H1 (cell line): ENCODE measurements at regions not wholly inside any gene's neighbourhood (a gene's known extent, or its start where the extent isn't known, plus 50 kb on each side); places are given as distances from the start of the nearest gene placed in this dataset.
A peak's percentile ranks its signal among the peaks of the same experiment; 100 is the strongest.

Experiments used
- CTCF ChIA-PET: fragments of 300-600 bp; sonication (Branson Sonifier 250); formaldehyde crosslinking; loops from one replicate; lab custom pipeline; 2021; ENCODE audit not compliant: partially characterized antibody; lab: Charles Lee
- POLR2A ChIA-PET: fragments of 300-600 bp; sonication (Branson Sonifier 250); formaldehyde crosslinking; loops from one replicate; lab custom pipeline; 2021; ENCODE audit warnings: inconsistent platforms; ENCODE audit not compliant: partially characterized antibody; lab: Charles Lee
- DNase-seq, 2 experiments: peaks; one replicate each; pipeline versions ENCODE4 v3.0.0 to v3.0.0-alpha.2; 2010 to 2022; ENCODE audit warnings: low spot score in 2 of 2, low read depth in 1 of 2, mixed read lengths in 1 of 2
- FAIRE-seq: peaks from 2 replicates; lab custom pipeline; 2011; peaks lifted over from hg19 to GRCh38; lab: Jason Lieb, UNC
- H2AFZ ChIP-seq: 2 replicates; pipeline ENCODE4 v1.8.1; 2012; ENCODE audit warnings: low read length, inconsistent platforms
- H2AK5ac ChIP-seq: 2 replicates; pipeline ENCODE4 v1.6.1; 2013; ENCODE audit warnings: low read depth, low read length
- H2BK120ac ChIP-seq: replicated peaks from 2 replicates; pipeline ENCODE3; 2013; ENCODE audit warnings: low read depth, low read length, inconsistent platforms
- H2BK12ac ChIP-seq: 2 replicates; pipeline ENCODE4 v1.6.1; 2013; ENCODE audit warnings: low read depth, low read length
- H2BK15ac ChIP-seq: 2 replicates; pipeline ENCODE4 v1.6.1; 2013; ENCODE audit warnings: low read length
- H2BK20ac ChIP-seq: 2 replicates; pipeline ENCODE4 v1.6.1; 2013; ENCODE audit warnings: low read length
- H2BK5ac ChIP-seq: 2 replicates; pipeline ENCODE4 v1.6.1; 2013; ENCODE audit warnings: low read depth, low read length
- H3K14ac ChIP-seq: 2 replicates; pipeline ENCODE4 v1.6.1; 2013; ENCODE audit warnings: inconsistent platforms; ENCODE audit not compliant: insufficient read length
- H3K18ac ChIP-seq: 2 replicates; pipeline ENCODE4 v1.6.1; 2013; ENCODE audit warnings: low read length; ENCODE audit errors: extremely low read depth
- H3K23ac ChIP-seq: 2 replicates; pipeline ENCODE4 v1.6.1; 2013; ENCODE audit warnings: inconsistent platforms; ENCODE audit not compliant: insufficient read length
- H3K23me2 ChIP-seq: 2 replicates; pipeline ENCODE4 v1.6.1; 2013; ENCODE audit warnings: low read depth, low read length
- H3K27ac ChIP-seq: 2 replicates; pipeline ENCODE4 v1.6.1; 2011; ENCODE audit warnings: low read depth, low read length, inconsistent platforms
- H3K27me3 ChIP-seq, 4 experiments: replicated peaks in 1 of 4; 1 replicate in 1 of 4; 2 replicates in 3 of 4; pipeline versions ENCODE4 v1.6.1 to v1.8.1; 2011 to 2013; ENCODE audit warnings: low read length in 3 of 4, mild to moderate bottlenecking in 3 of 4, inconsistent platforms in 2 of 4, mixed read lengths in 2 of 4, moderate library complexity in 1 of 4; ENCODE audit not compliant: control insufficient read depth in 3 of 4, insufficient read depth in 3 of 4; ENCODE audit errors: extremely low read depth in 1 of 4
- H3K36me3 ChIP-seq, 4 experiments: 2 replicates each; pipeline versions ENCODE4 v1.6.1 to v1.8.1; 2011 to 2013; ENCODE audit warnings: mild to moderate bottlenecking in 4 of 4, low read length in 3 of 4, moderate library complexity in 2 of 4, control low read depth in 1 of 4, inconsistent platforms in 1 of 4; ENCODE audit not compliant: insufficient read depth in 4 of 4, control insufficient read depth in 2 of 4
- H3K4ac ChIP-seq: replicated peaks from 2 replicates; pipeline ENCODE3; 2013; ENCODE audit warnings: low read length, low read depth, mixed read lengths, inconsistent platforms; ENCODE audit not compliant: insufficient read length
- H3K4me1 ChIP-seq, 4 experiments: replicated peaks in 1 of 4; 1 replicate in 1 of 4; 2 replicates in 3 of 4; pipeline versions ENCODE4 v1.6.1 to v1.8.1; 2011 to 2013; ENCODE audit warnings: low read length in 3 of 4, inconsistent platforms in 2 of 4, mixed read lengths in 1 of 4; ENCODE audit not compliant: insufficient read depth in 4 of 4, control insufficient read depth in 3 of 4
- H3K4me2 ChIP-seq, 2 experiments: 2 replicates each; pipeline versions ENCODE4 v1.6.1 to v1.8.1; 2011 to 2013; ENCODE audit warnings: low read depth in 2 of 2, low read length in 2 of 2, control low read depth in 1 of 2, inconsistent platforms in 1 of 2, mild to moderate bottlenecking in 1 of 2; ENCODE audit not compliant: insufficient read depth in 1 of 2
- H3K4me3 ChIP-seq, 4 experiments: fragments of 200-600, 300-600 bp in 1 of 4; sonication (generic), shearing (Covaris generic), sonication (Bioruptor Twin) in 1 of 4; 2 replicates each; pipeline versions ENCODE4 v1.5.1 to v1.8.1; 2011 to 2016; ENCODE audit warnings: low read length in 4 of 4, low read depth in 3 of 4, control low read depth in 2 of 4, inconsistent platforms in 2 of 4, mild to moderate bottlenecking in 2 of 4, mixed read lengths in 1 of 4, moderate library complexity in 1 of 4; ENCODE audit not compliant: insufficient read depth in 2 of 4; ENCODE audit errors: extremely low read depth in 1 of 4
- H3K56ac ChIP-seq: replicated peaks from 2 replicates; pipeline ENCODE3; 2013; ENCODE audit warnings: low read depth, mild to moderate bottlenecking, mixed read lengths, low read length, inconsistent platforms; ENCODE audit not compliant: insufficient read length
- H3K79me1 ChIP-seq: 2 replicates; pipeline ENCODE4 v1.6.1; 2013; ENCODE audit warnings: low read depth, low read length, control low read depth
- H3K79me2 ChIP-seq, 2 experiments: 2 replicates each; pipeline versions ENCODE4 v1.6.1 to v1.8.1; 2012 to 2013; ENCODE audit warnings: low read length in 2 of 2, mild to moderate bottlenecking in 2 of 2, inconsistent platforms in 1 of 2; ENCODE audit not compliant: insufficient read depth in 2 of 2, control insufficient read depth in 1 of 2
- H3K9ac ChIP-seq, 4 experiments: replicated peaks in 1 of 4; 1 replicate in 1 of 4; 2 replicates in 3 of 4; pipeline versions ENCODE4 v1.6.1 to v1.8.1; 2011 to 2013; ENCODE audit warnings: low read depth in 3 of 4, low read length in 3 of 4, control low read depth in 2 of 4, mild to moderate bottlenecking in 2 of 4, moderate library complexity in 2 of 4, inconsistent platforms in 1 of 4; ENCODE audit errors: extremely low read depth in 1 of 4
- H3K9me3 ChIP-seq, 2 experiments: 2 replicates each; pipeline versions ENCODE4 v1.6.1 to v1.8.1; 2012 to 2013; ENCODE audit warnings: mild to moderate bottlenecking in 2 of 2, moderate library complexity in 2 of 2, control low read depth in 1 of 2, inconsistent platforms in 1 of 2, low read depth in 1 of 2, low read length in 1 of 2, mixed read lengths in 1 of 2; ENCODE audit not compliant: insufficient read depth in 2 of 2
- H4K20me1 ChIP-seq, 2 experiments: replicated peaks in 1 of 2; 2 replicates each; pipeline versions ENCODE3 to v1.8.1; 2011 to 2013; ENCODE audit warnings: inconsistent platforms in 2 of 2, low read length in 2 of 2, mild to moderate bottlenecking in 1 of 2; ENCODE audit not compliant: insufficient read depth in 2 of 2, control insufficient read depth in 1 of 2
- H4K5ac ChIP-seq: 2 replicates; pipeline ENCODE4 v1.6.1; 2013; ENCODE audit warnings: low read length, low read depth, mixed read lengths, inconsistent platforms; ENCODE audit not compliant: insufficient read length
- H4K8ac ChIP-seq: 2 replicates; pipeline ENCODE4 v1.8.0; 2013; ENCODE audit warnings: mild to moderate bottlenecking, moderate library complexity, low read length, inconsistent platforms; ENCODE audit not compliant: insufficient read depth; ENCODE audit errors: extremely low read depth
- H4K91ac ChIP-seq: replicated peaks from 2 replicates; pipeline ENCODE3; 2013; ENCODE audit warnings: low read length, mixed read lengths, inconsistent platforms; ENCODE audit not compliant: insufficient read length
- SIN3A ChIP-seq, 2 experiments: IDR thresholded peaks in 1 of 2; conservative IDR thresholded peaks in 1 of 2; 2 replicates each; pipeline ENCODE4 v1.6.1; 2011 to 2012; ENCODE audit warnings: low read length in 2 of 2, improper control_type of control experiment in 1 of 2, low read depth in 1 of 2, mild to moderate bottlenecking in 1 of 2
- TCF12 ChIP-seq: IDR thresholded peaks from 2 replicates; pipeline ENCODE4 v1.6.1; 2011; ENCODE audit warnings: low read depth, mild to moderate bottlenecking, low read length
- WGBS, 2 experiments: shearing (Covaris generic) in 1 of 2; methylation state at CpG; one replicate each; pipeline versions ENCODE4 v1.1.6 to v1.1.7; 2013 to 2015; ENCODE audit warnings: low lambda C conversion rate in 2 of 2, mixed read lengths in 2 of 2, inconsistent platforms in 1 of 2, low coverage in 1 of 2, missing lambda C conversion rate in 1 of 2; ENCODE audit not compliant: insufficient replicate concordance in 2 of 2, insufficient coverage in 1 of 2, insufficient read length in 1 of 2; ENCODE audit errors: extremely low coverage in 1 of 2, missing lambda C conversion rate in 1 of 2; 5-methylcytosine and 5-hydroxymethylcytosine counted together

DNA sequence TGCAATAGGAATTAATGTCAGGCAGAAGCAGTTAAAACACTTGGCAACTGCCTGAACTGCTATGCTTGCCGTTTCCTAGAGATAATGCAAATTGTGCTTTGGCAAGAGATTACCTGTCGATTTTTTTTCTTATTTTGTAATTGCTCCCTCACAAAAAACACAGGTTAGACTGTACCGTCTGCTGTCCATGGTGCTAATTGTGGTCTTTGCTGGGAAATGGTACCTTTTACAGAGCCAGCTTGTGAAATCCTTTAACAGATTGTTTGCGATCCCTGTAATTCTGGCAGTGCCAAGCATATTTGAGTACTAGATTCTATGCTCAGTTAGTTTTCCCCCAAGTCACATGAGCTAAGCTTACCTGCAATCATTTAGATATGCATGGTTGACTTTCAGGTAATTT lies 2125.8 kb upstream of the WWC1 start:
- Histone ChIP-seq H2BK20ac (no peak overlapping the region), H3K4me1 (no peaks in the 10 kb centered on the region; a peak in 2 of 7 replicates), H2BK120ac (no peak overlapping the region), H3K36me3 (no peaks in the 10 kb centered on the region), H4K20me1 (no peaks in the 10 kb centered on the region), H3K4me3 (no peak overlapping the region), H3K79me2 (no peaks in the 10 kb centered on the region), H2BK12ac (peak overlapping the region; percentile 28; the same call in 1 of the 2 replicates), H3K18ac (no peak overlapping the region), H2BK15ac (no peak overlapping the region), H3K23me2 (no peaks in the 10 kb centered on the region), H4K5ac (no peak overlapping the region), H2BK5ac (peak overlapping the region; percentile 3; the same call in 1 of the 2 replicates)
- POLR2A ChIA-PET: no interaction called here
- TF ChIP-seq SIN3A (conservative IDR thresholded peaks at IDR 0.05 in 1 of 2, IDR thresholded peaks at IDR 0.05 in 1 of 2; ENCODE audit: low read depth in 1 of 2, low read length in 2 of 2) (0 out of 4 replicates have a peak, but pooled peaks of 1 of the 2 experiments have one; percentile 56), TCF12 (no peak)
- TF ChIP-seq, all 59 proteins: peak for 1
- H3K14ac ChIP-seq: no peak overlapping the region
- FAIRE-seq (no peak), DNase-seq (no peak)
- no peak overlapping the region for H3K9ac ChIP-seq
- no peak overlapping the region for H2AK5ac ChIP-seq
- H3K9me3 ChIP-seq: no peaks in the 10 kb centered on the region
- no peak overlapping the region for H2AFZ ChIP-seq
- H3K4me2 ChIP-seq: peak overlapping the region in 1 of 2 experiments; percentile 27; a peak in 1 of 4 replicates
- H4K91ac ChIP-seq: no peak overlapping the region
- WGBS, 2 experiments: 77% methylated on average over 4 of the region's 4 CpGs; no CpG with 5 or more reads in 1 of the 2 experiments
- H3K4ac ChIP-seq: no peak overlapping the region
- no peak overlapping the region for H3K23ac ChIP-seq
- no peaks in the 10 kb centered on the region for H3K27me3 ChIP-seq
- no peaks in the 10 kb centered on the region for H3K79me1 ChIP-seq
- no peak overlapping the region for H3K27ac ChIP-seq
- CTCF ChIA-PET: interaction anchor here (0.5 to 0.9 kb wide), 2 partner anchors 522 to 814 kb away, joined by 3 to 4 read pairs; no protein-coding TSS in a partner anchor
- H3K56ac ChIP-seq: no peak overlapping the region
- H4K8ac ChIP-seq: no peak overlapping the region
